ENCODE measurements at regions not wholly inside any gene's neighbourhood (a gene's known extent, or its start where the extent isn't known, plus 50 kb on each side); places are given as distances from the start of the nearest gene placed in this dataset.

- FAIRE-seq = no peak
- no peak for TF ChIP-seq CTCF (IDR thresholded peaks at IDR 0.05; ENCODE audit: insufficient read depth, missing control alignments)
- DNase-seq (ENCODE audit: insufficient read length, low spot score) = no peak
Measured at GRCh38 chr1:208312706-208313105, 68.5 kb upstream of the PLXNA2 start.

- DNase-seq (ENCODE audit: insufficient read length, low spot score) (no peak), FAIRE-seq (no peak)
- TF ChIP-seq CTCF (IDR thresholded peaks at IDR 0.05; ENCODE audit: insufficient read depth, missing control alignments) = no peak
Measured at GRCh38 chr1:208314431-208314830, 70.2 kb upstream of the PLXNA2 start.

- no peak for DNase-seq (ENCODE audit: insufficient read length, low spot score)
- no peak for FAIRE-seq
- TF ChIP-seq CTCF (IDR thresholded peaks at IDR 0.05; ENCODE audit: insufficient read depth, missing control alignments) = no peak
Measured at GRCh38 chr1:208318150-208318734, 74.1 kb upstream of the PLXNA2 start.

- DNase-seq (ENCODE audit: insufficient read length, low spot score) (no peak), FAIRE-seq (no peak)
- TF ChIP-seq CTCF (IDR thresholded peaks at IDR 0.05; ENCODE audit: insufficient read depth, missing control alignments) = no peak
Measured at GRCh38 chr1:208324005-208324404, 79.8 kb upstream of the PLXNA2 start.

- DNase-seq (ENCODE audit: insufficient read length, low spot score) (no peak), FAIRE-seq (no peak)
- no peak for TF ChIP-seq CTCF (IDR thresholded peaks at IDR 0.05; ENCODE audit: insufficient read depth, missing control alignments)
Measured at GRCh38 chr1:208326033-208326432, 81.8 kb upstream of the PLXNA2 start.

GRCh38 chr1:208329300-208329699, 85.1 kb upstream of the PLXNA2 start:
- DNase-seq (ENCODE audit: insufficient read length, low spot score) = no peak
- TF ChIP-seq CTCF (IDR thresholded peaks at IDR 0.05; ENCODE audit: insufficient read depth, missing control alignments) = no peak
- no peak for FAIRE-seq

GRCh38 chr1:208332036-208332773, 88.0 kb upstream of the PLXNA2 start:
- no peak for TF ChIP-seq CTCF (IDR thresholded peaks at IDR 0.05; ENCODE audit: insufficient read depth, missing control alignments)
- DNase-seq (ENCODE audit: insufficient read length, low spot score) = no peak
- no peak for FAIRE-seq
